H1 (cell line): ENCODE measurements at regions not wholly inside any gene's neighbourhood (a gene's known extent, or its start where the extent isn't known, plus 50 kb on each side); places are given as distances from the start of the nearest gene placed in this dataset.

Source experiments
- BACH1 ChIP-seq: IDR thresholded peaks from 2 replicates; pipeline ENCODE4 v1.6.1; 2012; ENCODE audit warnings: low read length, improper control_type of control experiment
- BRCA1 ChIP-seq: IDR thresholded peaks from 2 replicates; pipeline ENCODE4 v1.6.1; 2012; ENCODE audit warnings: low read depth, low read length, improper control_type of control experiment
- CEBPB ChIP-seq: IDR thresholded peaks from 2 replicates; pipeline ENCODE4 v1.6.1; 2012; ENCODE audit warnings: low read depth, low read length
- JUN ChIP-seq: IDR thresholded peaks from 2 replicates; pipeline ENCODE4 v1.6.1; 2011; ENCODE audit warnings: low read depth, mild to moderate bottlenecking, improper control_type of control experiment, low read length
- RXRA ChIP-seq: IDR thresholded peaks from 2 replicates; pipeline ENCODE4 v1.6.1; 2011; ENCODE audit warnings: low read depth, mild to moderate bottlenecking, low read length, moderate library complexity; ENCODE audit not compliant: insufficient read depth
- TF ChIP-seq, protein P1 (sequence below): fragments of 300-600 bp; sonication (generic); IDR thresholded peaks from 2 replicates; pipeline ENCODE4 v1.7.1; 2012; ENCODE audit warnings: low read length, moderate library complexity, mild to moderate bottlenecking, inconsistent platforms; ENCODE audit not compliant: insufficient replicate concordance
- TF ChIP-seq, protein P2 (sequence below): IDR thresholded peaks from 2 replicates; pipeline ENCODE4 v1.6.1; 2012; ENCODE audit warnings: inconsistent platforms

DNA sequence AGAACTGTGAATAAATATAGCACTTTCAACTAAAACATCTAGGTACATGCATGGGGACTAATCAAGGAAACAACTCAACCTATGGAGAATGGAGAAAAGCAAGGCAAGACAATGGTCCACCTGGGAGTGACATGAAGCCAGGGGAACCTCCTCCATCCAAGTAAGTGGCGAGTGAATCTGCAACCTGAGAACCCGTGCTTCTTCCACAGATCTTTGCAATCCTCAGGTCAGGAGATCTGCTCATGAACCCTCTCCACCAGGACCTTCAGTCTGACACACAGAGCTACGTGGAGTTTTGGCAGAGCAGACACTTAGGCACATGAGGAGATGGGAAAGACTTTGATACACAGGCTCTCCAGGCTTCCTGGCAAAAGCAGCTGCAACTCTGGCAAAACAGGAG lies 58.8 kb upstream of the KHDRBS2 start (continued):
- TF ChIP-seq, protein P1, sequence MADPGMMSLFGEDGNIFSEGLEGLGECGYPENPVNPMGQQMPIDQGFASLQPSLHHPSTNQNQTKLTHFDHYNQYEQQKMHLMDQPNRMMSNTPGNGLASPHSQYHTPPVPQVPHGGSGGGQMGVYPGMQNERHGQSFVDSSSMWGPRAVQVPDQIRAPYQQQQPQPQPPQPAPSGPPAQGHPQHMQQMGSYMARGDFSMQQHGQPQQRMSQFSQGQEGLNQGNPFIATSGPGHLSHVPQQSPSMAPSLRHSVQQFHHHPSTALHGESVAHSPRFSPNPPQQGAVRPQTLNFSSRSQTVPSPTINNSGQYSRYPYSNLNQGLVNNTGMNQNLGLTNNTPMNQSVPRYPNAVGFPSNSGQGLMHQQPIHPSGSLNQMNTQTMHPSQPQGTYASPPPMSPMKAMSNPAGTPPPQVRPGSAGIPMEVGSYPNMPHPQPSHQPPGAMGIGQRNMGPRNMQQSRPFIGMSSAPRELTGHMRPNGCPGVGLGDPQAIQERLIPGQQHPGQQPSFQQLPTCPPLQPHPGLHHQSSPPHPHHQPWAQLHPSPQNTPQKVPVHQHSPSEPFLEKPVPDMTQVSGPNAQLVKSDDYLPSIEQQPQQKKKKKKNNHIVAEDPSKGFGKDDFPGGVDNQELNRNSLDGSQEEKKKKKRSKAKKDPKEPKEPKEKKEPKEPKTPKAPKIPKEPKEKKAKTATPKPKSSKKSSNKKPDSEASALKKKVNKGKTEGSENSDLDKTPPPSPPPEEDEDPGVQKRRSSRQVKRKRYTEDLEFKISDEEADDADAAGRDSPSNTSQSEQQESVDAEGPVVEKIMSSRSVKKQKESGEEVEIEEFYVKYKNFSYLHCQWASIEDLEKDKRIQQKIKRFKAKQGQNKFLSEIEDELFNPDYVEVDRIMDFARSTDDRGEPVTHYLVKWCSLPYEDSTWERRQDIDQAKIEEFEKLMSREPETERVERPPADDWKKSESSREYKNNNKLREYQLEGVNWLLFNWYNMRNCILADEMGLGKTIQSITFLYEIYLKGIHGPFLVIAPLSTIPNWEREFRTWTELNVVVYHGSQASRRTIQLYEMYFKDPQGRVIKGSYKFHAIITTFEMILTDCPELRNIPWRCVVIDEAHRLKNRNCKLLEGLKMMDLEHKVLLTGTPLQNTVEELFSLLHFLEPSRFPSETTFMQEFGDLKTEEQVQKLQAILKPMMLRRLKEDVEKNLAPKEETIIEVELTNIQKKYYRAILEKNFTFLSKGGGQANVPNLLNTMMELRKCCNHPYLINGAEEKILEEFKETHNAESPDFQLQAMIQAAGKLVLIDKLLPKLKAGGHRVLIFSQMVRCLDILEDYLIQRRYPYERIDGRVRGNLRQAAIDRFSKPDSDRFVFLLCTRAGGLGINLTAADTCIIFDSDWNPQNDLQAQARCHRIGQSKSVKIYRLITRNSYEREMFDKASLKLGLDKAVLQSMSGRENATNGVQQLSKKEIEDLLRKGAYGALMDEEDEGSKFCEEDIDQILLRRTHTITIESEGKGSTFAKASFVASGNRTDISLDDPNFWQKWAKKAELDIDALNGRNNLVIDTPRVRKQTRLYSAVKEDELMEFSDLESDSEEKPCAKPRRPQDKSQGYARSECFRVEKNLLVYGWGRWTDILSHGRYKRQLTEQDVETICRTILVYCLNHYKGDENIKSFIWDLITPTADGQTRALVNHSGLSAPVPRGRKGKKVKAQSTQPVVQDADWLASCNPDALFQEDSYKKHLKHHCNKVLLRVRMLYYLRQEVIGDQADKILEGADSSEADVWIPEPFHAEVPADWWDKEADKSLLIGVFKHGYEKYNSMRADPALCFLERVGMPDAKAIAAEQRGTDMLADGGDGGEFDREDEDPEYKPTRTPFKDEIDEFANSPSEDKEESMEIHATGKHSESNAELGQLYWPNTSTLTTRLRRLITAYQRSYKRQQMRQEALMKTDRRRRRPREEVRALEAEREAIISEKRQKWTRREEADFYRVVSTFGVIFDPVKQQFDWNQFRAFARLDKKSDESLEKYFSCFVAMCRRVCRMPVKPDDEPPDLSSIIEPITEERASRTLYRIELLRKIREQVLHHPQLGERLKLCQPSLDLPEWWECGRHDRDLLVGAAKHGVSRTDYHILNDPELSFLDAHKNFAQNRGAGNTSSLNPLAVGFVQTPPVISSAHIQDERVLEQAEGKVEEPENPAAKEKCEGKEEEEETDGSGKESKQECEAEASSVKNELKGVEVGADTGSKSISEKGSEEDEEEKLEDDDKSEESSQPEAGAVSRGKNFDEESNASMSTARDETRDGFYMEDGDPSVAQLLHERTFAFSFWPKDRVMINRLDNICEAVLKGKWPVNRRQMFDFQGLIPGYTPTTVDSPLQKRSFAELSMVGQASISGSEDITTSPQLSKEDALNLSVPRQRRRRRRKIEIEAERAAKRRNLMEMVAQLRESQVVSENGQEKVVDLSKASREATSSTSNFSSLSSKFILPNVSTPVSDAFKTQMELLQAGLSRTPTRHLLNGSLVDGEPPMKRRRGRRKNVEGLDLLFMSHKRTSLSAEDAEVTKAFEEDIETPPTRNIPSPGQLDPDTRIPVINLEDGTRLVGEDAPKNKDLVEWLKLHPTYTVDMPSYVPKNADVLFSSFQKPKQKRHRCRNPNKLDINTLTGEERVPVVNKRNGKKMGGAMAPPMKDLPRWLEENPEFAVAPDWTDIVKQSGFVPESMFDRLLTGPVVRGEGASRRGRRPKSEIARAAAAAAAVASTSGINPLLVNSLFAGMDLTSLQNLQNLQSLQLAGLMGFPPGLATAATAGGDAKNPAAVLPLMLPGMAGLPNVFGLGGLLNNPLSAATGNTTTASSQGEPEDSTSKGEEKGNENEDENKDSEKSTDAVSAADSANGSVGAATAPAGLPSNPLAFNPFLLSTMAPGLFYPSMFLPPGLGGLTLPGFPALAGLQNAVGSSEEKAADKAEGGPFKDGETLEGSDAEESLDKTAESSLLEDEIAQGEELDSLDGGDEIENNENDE: no peak
- no peak for TF ChIP-seq CEBPB
- no peak for TF ChIP-seq BRCA1
- TF ChIP-seq, protein P2, sequence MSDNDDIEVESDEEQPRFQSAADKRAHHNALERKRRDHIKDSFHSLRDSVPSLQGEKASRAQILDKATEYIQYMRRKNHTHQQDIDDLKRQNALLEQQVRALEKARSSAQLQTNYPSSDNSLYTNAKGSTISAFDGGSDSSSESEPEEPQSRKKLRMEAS: no peak
- TF ChIP-seq JUN: no peak
- TF ChIP-seq BACH1: no peak
- TF ChIP-seq RXRA: no peak
